ENCODE measurements at regions not wholly inside any gene's neighbourhood (a gene's known extent, or its start where the extent isn't known, plus 50 kb on each side); places are given as distances from the start of the nearest gene placed in this dataset.

DNA sequence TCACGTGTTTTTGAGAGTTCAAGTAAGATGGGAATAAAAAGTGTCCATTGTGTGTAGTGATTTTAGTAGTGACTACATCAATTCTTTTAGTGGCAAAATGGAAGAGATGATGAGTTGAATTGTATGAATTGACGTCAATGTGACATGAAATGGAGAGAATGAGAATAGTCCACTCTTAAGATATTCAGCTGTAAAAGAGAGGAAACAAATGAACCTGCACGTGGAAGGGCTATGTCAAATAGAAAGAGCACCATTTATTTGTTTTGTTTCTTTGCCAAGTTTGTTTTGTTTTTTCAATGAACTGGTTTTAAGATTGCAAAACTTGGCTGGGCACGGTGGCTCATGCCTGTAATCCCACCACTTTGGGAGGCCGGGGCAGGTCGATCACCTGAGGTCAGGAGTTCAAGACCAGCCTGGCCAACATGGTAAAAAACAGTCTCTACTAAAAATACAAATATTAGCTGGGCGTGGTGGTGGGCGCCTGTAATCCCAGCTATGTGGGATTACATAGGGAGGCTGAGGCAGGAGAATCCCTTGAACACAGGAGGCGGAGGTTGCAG lies 453.8 kb downstream of the TAF11L14 start:
- 47 to 49% methylated on average over 9 of the region's 9 CpGs for WGBS, 2 experiments (ENCODE audit: low coverage in 1 of 2, low lambda C conversion rate in 2 of 2, missing lambda C conversion rate in 2 of 2)
- Histone ChIP-seq H3K4me3 (no peak overlapping the region), H3K36me3 (ENCODE audit: low read depth) (no peaks in the 10 kb centered on the region), H3K27me3 (replicated peaks; ENCODE audit: insufficient read depth) (no peaks in the 10 kb centered on the region), H3K9me2 (ENCODE audit: insufficient read depth) (no peaks in the 10 kb centered on the region), H3K4me1 (ENCODE audit: insufficient read depth) (no peaks in the 10 kb centered on the region), H3K27ac (no peak overlapping the region), H3K9me3 (ENCODE audit: low read depth) (no peaks in the 10 kb centered on the region), H3F3A (ENCODE audit: insufficient read depth) (no peaks in the 10 kb centered on the region), H3K79me2 (ENCODE audit: insufficient read depth) (no peaks in the 10 kb centered on the region), H3K4me2 (ENCODE audit: unreplicated experiment) (no peak overlapping the region), H4K20me1 (ENCODE audit: insufficient read depth) (no peaks in the 10 kb centered on the region), H2AFZ (no peak overlapping the region), H3K9ac (no peak overlapping the region)
- no peak for DNase-seq
- TF ChIP-seq EZH2 (IDR thresholded peaks at IDR 0.05; ENCODE audit: insufficient read depth, poor library complexity, severe bottlenecking) = no peak
- TF ChIP-seq EZH2phosphoT487 (IDR thresholded peaks at IDR 0.05; ENCODE audit: insufficient read depth, low read depth) = no peak
- in situ Hi-C loops (cut with MboI) = no loop called here

DNA sequence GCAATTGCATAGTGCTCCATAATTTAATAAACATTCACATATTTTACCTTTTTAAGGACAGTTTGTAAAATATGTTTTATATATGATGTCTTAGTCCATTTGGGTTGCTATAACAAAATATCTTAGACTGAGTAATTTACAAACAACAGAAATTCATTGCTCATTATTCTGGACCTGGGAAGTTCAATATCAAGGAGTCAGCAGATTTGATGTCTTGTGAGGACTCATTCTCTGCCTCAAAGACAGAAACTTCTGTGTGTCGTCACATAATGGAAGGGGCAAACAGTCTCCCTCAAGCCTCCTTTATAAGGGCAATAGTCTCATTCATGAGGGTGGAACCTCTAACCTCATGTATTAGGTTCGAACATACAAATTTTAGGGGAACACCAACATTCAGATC lies 455.9 kb downstream of the TAF11L14 start:
- no peak for DNase-seq
- Histone ChIP-seq H3K9me3 (ENCODE audit: low read depth) (no peaks in the 10 kb centered on the region), H3K79me2 (ENCODE audit: insufficient read depth) (no peaks in the 10 kb centered on the region), H2AFZ (no peak overlapping the region), H3K4me1 (ENCODE audit: insufficient read depth) (no peaks in the 10 kb centered on the region), H3K36me3 (ENCODE audit: low read depth) (no peaks in the 10 kb centered on the region), H4K20me1 (ENCODE audit: insufficient read depth) (no peaks in the 10 kb centered on the region), H3F3A (ENCODE audit: insufficient read depth) (no peaks in the 10 kb centered on the region), H3K9me2 (ENCODE audit: insufficient read depth) (no peaks in the 10 kb centered on the region), H3K27ac (no peak overlapping the region), H3K27me3 (replicated peaks; ENCODE audit: insufficient read depth) (no peaks in the 10 kb centered on the region), H3K4me2 (ENCODE audit: unreplicated experiment) (no peak overlapping the region), H3K4me3 (no peak overlapping the region), H3K9ac (no peak overlapping the region)
- 38 to 51% methylated on average over 2 of the region's 2 CpGs for WGBS, 2 experiments (ENCODE audit: low coverage in 1 of 2, low lambda C conversion rate in 2 of 2, missing lambda C conversion rate in 2 of 2)
- TF ChIP-seq EZH2 (IDR thresholded peaks at IDR 0.05; ENCODE audit: insufficient read depth, poor library complexity, severe bottlenecking) (no peak), EZH2phosphoT487 (IDR thresholded peaks at IDR 0.05; ENCODE audit: insufficient read depth, low read depth) (no peak)
- in situ Hi-C loops (cut with MboI) = no loop called here

DNA sequence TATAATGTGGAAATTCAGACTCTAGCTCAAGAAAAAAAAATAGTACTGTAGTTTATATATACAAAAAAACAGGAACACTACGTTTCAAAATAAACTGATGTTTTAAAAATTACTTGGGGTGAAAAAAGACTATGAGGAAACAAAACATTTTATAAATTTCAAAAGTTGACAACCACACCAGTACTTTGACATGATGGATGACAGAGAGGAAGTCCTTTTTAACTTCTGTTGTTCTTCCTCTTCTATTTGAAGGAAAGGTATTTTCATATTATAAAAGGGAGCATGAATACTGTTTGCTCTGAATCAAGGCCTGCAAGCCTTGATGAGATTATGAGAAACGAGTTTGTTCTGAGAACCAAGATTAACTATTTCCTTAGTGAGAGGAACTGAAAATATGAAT lies 456.9 kb downstream of the TAF11L14 start:
- no peak overlapping the region for H3K4me3 ChIP-seq
- H3K4me2 ChIP-seq (ENCODE audit: unreplicated experiment) = no peak overlapping the region
- no peak for DNase-seq
- 3 to 5% methylated on average over 2 of the region's 2 CpGs for WGBS, 2 experiments (ENCODE audit: low coverage in 1 of 2, low lambda C conversion rate in 2 of 2, missing lambda C conversion rate in 2 of 2)
- H3K9ac ChIP-seq = no peak overlapping the region
- in situ Hi-C loops (cut with MboI) = no loop called here
- H3K27ac ChIP-seq = no peak overlapping the region
- TF ChIP-seq EZH2 (IDR thresholded peaks at IDR 0.05; ENCODE audit: insufficient read depth, poor library complexity, severe bottlenecking) (no peak), EZH2phosphoT487 (IDR thresholded peaks at IDR 0.05; ENCODE audit: insufficient read depth, low read depth) (no peak)
- H3K9me2 ChIP-seq (ENCODE audit: insufficient read depth) = no peaks in the 10 kb centered on the region
- H3K9me3 ChIP-seq (ENCODE audit: low read depth) = no peaks in the 10 kb centered on the region
- H3F3A ChIP-seq (ENCODE audit: insufficient read depth) = no peaks in the 10 kb centered on the region
- no peaks in the 10 kb centered on the region for H3K79me2 ChIP-seq (ENCODE audit: insufficient read depth)
- H2AFZ ChIP-seq = no peak overlapping the region
- no peaks in the 10 kb centered on the region for H3K36me3 ChIP-seq (ENCODE audit: low read depth)
- H3K27me3 ChIP-seq (replicated peaks; ENCODE audit: insufficient read depth) = no peaks in the 10 kb centered on the region
- H3K4me1 ChIP-seq (ENCODE audit: insufficient read depth) = no peaks in the 10 kb centered on the region
- H4K20me1 ChIP-seq (ENCODE audit: insufficient read depth) = no peaks in the 10 kb centered on the region

DNA sequence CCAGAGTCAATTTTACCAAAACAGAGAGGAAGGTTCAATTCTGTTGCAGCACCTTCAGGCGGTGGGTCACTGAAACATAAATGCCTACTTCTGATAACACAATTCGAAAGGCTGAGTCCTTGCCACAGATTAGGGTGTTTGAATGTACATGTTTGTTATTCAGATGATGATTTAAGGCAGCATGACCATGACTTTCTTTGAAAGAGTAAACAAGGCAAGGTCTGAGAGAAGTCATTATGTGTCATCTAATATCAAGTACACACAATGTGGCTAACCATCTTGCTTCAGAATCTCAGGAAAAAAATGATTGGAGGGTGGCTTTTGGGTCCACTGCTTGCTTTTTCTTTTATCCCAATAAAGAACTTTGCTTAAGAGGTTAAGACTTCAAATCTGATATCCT lies 457.5 kb downstream of the TAF11L14 start:
- Histone ChIP-seq H3K9ac (no peak overlapping the region), H3K9me2 (ENCODE audit: insufficient read depth) (no peaks in the 10 kb centered on the region), H3K79me2 (ENCODE audit: insufficient read depth) (no peaks in the 10 kb centered on the region), H3K4me1 (ENCODE audit: insufficient read depth) (no peaks in the 10 kb centered on the region), H3K4me3 (no peak overlapping the region), H3K36me3 (ENCODE audit: low read depth) (no peaks in the 10 kb centered on the region), H4K20me1 (ENCODE audit: insufficient read depth) (no peaks in the 10 kb centered on the region), H3K27ac (no peak overlapping the region), H3F3A (ENCODE audit: insufficient read depth) (no peaks in the 10 kb centered on the region), H3K4me2 (ENCODE audit: unreplicated experiment) (no peak overlapping the region), H2AFZ (no peak overlapping the region), H3K9me3 (ENCODE audit: low read depth) (no peaks in the 10 kb centered on the region), H3K27me3 (replicated peaks; ENCODE audit: insufficient read depth) (no peaks in the 10 kb centered on the region)
- 18 to 30% methylated on average over 2 of the region's 2 CpGs for WGBS, 2 experiments (ENCODE audit: low coverage in 1 of 2, low lambda C conversion rate in 2 of 2, missing lambda C conversion rate in 2 of 2)
- TF ChIP-seq EZH2 (IDR thresholded peaks at IDR 0.05; ENCODE audit: insufficient read depth, poor library complexity, severe bottlenecking) (no peak), EZH2phosphoT487 (IDR thresholded peaks at IDR 0.05; ENCODE audit: insufficient read depth, low read depth) (no peak)
- DNase-seq = no peak
- in situ Hi-C loops (cut with MboI) = no loop called here

DNA sequence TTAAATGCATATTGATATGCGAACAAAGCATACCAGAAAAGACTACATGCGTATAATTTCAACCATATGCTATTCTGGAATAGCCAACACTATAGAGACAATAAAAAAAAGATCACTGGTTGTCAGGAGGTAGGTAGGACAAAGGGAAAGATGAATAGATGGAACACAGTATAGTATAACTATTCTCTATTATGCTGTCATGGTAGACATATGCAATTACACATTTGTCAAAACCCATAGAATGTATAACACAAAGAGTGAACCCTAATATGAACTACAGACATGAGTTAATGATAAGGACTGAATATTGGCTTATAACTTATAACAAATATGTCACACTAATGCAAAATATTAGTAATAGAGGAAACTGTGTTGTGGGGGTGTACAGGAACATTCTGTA lies 460.8 kb downstream of the TAF11L14 start:
- Histone ChIP-seq H3K9me3 (ENCODE audit: low read depth) (no peaks in the 10 kb centered on the region), H3F3A (ENCODE audit: insufficient read depth) (no peaks in the 10 kb centered on the region), H3K4me1 (ENCODE audit: insufficient read depth) (no peaks in the 10 kb centered on the region), H3K4me3 (no peak overlapping the region), H3K9me2 (ENCODE audit: insufficient read depth) (no peaks in the 10 kb centered on the region), H3K4me2 (ENCODE audit: unreplicated experiment) (no peak overlapping the region), H3K27me3 (replicated peaks; ENCODE audit: insufficient read depth) (no peaks in the 10 kb centered on the region), H3K9ac (no peak overlapping the region), H3K36me3 (ENCODE audit: low read depth) (no peaks in the 10 kb centered on the region), H4K20me1 (ENCODE audit: insufficient read depth) (no peaks in the 10 kb centered on the region), H3K79me2 (ENCODE audit: insufficient read depth) (no peaks in the 10 kb centered on the region), H3K27ac (no peak overlapping the region), H2AFZ (no peak overlapping the region)
- in situ Hi-C loops (cut with MboI) = no loop called here
- TF ChIP-seq EZH2phosphoT487 (IDR thresholded peaks at IDR 0.05; ENCODE audit: insufficient read depth, low read depth) (no peak), EZH2 (IDR thresholded peaks at IDR 0.05; ENCODE audit: insufficient read depth, poor library complexity, severe bottlenecking) (no peak)
- 32 to 33% methylated on average over 2 of the region's 2 CpGs for WGBS, 2 experiments (ENCODE audit: low coverage in 1 of 2, low lambda C conversion rate in 2 of 2, missing lambda C conversion rate in 2 of 2)
- no peak for DNase-seq
